Loucy (cell line): ENCODE measurements at regions not wholly inside any gene's neighbourhood (a gene's known extent, or its start where the extent isn't known, plus 50 kb on each side); places are given as distances from the start of the nearest gene placed in this dataset.

Experiments used
- H2AFZ ChIP-seq: fragments of 200-600 bp; sonication (generic); 2 replicates; pipeline ENCODE4 v1.6.0; 2016; ENCODE audit warnings: antibody characterized with exemption, mild to moderate bottlenecking, low read length, moderate library complexity
- H3F3A ChIP-seq: fragments of 200-600 bp; 2 replicates; pipeline ENCODE4 v1.6.0; 2016; ENCODE audit warnings: antibody characterized with exemption, low read depth, mild to moderate bottlenecking
- H3K27me3 ChIP-seq: fragments of 200-600 bp; sonication (generic); 2 replicates; pipeline ENCODE4 v1.6.1; 2014; ENCODE audit warnings: low read length, mild to moderate bottlenecking; ENCODE audit not compliant: insufficient read depth, poor library complexity, severe bottlenecking
- H3K36me3 ChIP-seq: fragments of 200-600 bp; sonication (generic); 2 replicates; pipeline ENCODE4 v1.6.1; 2016; ENCODE audit warnings: low read length; ENCODE audit not compliant: insufficient read depth
- H3K4me1 ChIP-seq: fragments of 200-600 bp; sonication (generic); 2 replicates; pipeline ENCODE4 v1.5.1; 2014; ENCODE audit warnings: low read length, mild to moderate bottlenecking; ENCODE audit not compliant: insufficient read depth, poor library complexity, severe bottlenecking
- H3K4me2 ChIP-seq: fragments of 200-600 bp; sonication (generic); 2 replicates; pipeline ENCODE4 v1.6.0; 2014; ENCODE audit warnings: antibody characterized with exemption, low read length, low read depth, mild to moderate bottlenecking; ENCODE audit not compliant: poor library complexity, severe bottlenecking
- H3K4me3 ChIP-seq: fragments of 200-600 bp; sonication (generic); 2 replicates; pipeline ENCODE4 v1.5.1; 2014; ENCODE audit warnings: low read length, mild to moderate bottlenecking, mixed read lengths; ENCODE audit not compliant: poor library complexity, severe bottlenecking
- H3K79me2 ChIP-seq: fragments of 200-600 bp; sonication (generic); 2 replicates; pipeline ENCODE4 v1.6.1; 2014; ENCODE audit warnings: low read length; ENCODE audit not compliant: insufficient read depth
- H3K9ac ChIP-seq: fragments of 200-600 bp; sonication (generic); 2 replicates; pipeline ENCODE4 v1.6.0; 2014; ENCODE audit warnings: mild to moderate bottlenecking, low read depth, low read length, moderate library complexity; ENCODE audit not compliant: poor library complexity, severe bottlenecking
- H3K9me2 ChIP-seq: fragments of 200-600 bp; sonication (generic); replicated peaks from 2 replicates; pipeline ENCODE4 v1.6.1; 2016; ENCODE audit warnings: low read depth, low read length, mixed read lengths
- H3K9me3 ChIP-seq: fragments of 200-600 bp; sonication (generic); 2 replicates; pipeline ENCODE4 v1.6.1; 2014; ENCODE audit warnings: mild to moderate bottlenecking, antibody characterized with exemption, low read length, low read depth; ENCODE audit not compliant: insufficient read depth
- H4K20me1 ChIP-seq: fragments of 200-600 bp; sonication (generic); 2 replicates; pipeline ENCODE4 v1.6.0; 2014; ENCODE audit warnings: antibody characterized with exemption, low read length, mild to moderate bottlenecking; ENCODE audit not compliant: insufficient read depth, poor library complexity, severe bottlenecking
- CTCF ChIP-seq: fragments of 200-600 bp; sonication (generic); conservative IDR thresholded peaks from 2 replicates; pipeline ENCODE4 v1.5.1; 2014; ENCODE audit warnings: mild to moderate bottlenecking, antibody characterized with exemption, low read length
- EZH2phosphoT487 ChIP-seq: fragments of 200-600 bp; IDR thresholded peaks from 2 replicates; pipeline ENCODE4 v1.6.1; 2018; ENCODE audit warnings: antibody characterized with exemption, mild to moderate bottlenecking, moderate library complexity, borderline replicate concordance

GRCh38 chr12:84218406-84218805 lies 694.2 kb downstream of the SLC6A15 start:
- no peak overlapping the region for H3K4me2 ChIP-seq
- no peaks in the 10 kb centered on the region for H4K20me1 ChIP-seq
- H3K9me3 ChIP-seq: no peaks in the 10 kb centered on the region
- no peaks in the 10 kb centered on the region for H3K9me2 ChIP-seq
- H2AFZ ChIP-seq: no peak overlapping the region
- H3K4me3 ChIP-seq: no peak overlapping the region
- H3K4me1 ChIP-seq: no peaks in the 10 kb centered on the region
- TF ChIP-seq EZH2phosphoT487 (no peak), CTCF (no peak)
- no peaks in the 10 kb centered on the region for H3F3A ChIP-seq
- no peak overlapping the region for H3K9ac ChIP-seq
- no peaks in the 10 kb centered on the region for H3K27me3 ChIP-seq
- no peaks in the 10 kb centered on the region for H3K36me3 ChIP-seq
- no peaks in the 10 kb centered on the region for H3K79me2 ChIP-seq

GRCh38 chr12:84201976-84202375 lies 710.6 kb downstream of the SLC6A15 start:
- Histone ChIP-seq H3F3A (no peaks in the 10 kb centered on the region), H3K36me3 (no peaks in the 10 kb centered on the region), H3K4me3 (no peak overlapping the region), H3K9me3 (no peaks in the 10 kb centered on the region), H3K9ac (no peak overlapping the region), H3K9me2 (no peaks in the 10 kb centered on the region), H3K27me3 (no peaks in the 10 kb centered on the region), H2AFZ (no peak overlapping the region), H3K4me2 (no peak overlapping the region), H3K79me2 (no peaks in the 10 kb centered on the region), H3K4me1 (no peaks in the 10 kb centered on the region), H4K20me1 (no peaks in the 10 kb centered on the region)
- TF ChIP-seq CTCF: no peak
- no peak for TF ChIP-seq EZH2phosphoT487

- Histone ChIP-seq H3K4me2 (no peak overlapping the region), H2AFZ (no peak overlapping the region), H3K79me2 (no peaks in the 10 kb centered on the region), H3K9me2 (no peaks in the 10 kb centered on the region), H3K4me1 (no peaks in the 10 kb centered on the region), H3F3A (no peaks in the 10 kb centered on the region), H3K36me3 (no peaks in the 10 kb centered on the region), H3K9me3 (no peaks in the 10 kb centered on the region), H3K4me3 (no peak overlapping the region), H3K9ac (no peak overlapping the region), H4K20me1 (no peaks in the 10 kb centered on the region), H3K27me3 (no peaks in the 10 kb centered on the region)
- TF ChIP-seq EZH2phosphoT487: no peak
- no peak for TF ChIP-seq CTCF
Measured at GRCh38 chr12:84198294-84198946, 714.2 kb downstream of the SLC6A15 start.
